ENCODE measurements at regions not wholly inside any gene's neighbourhood (a gene's known extent, or its start where the extent isn't known, plus 50 kb on each side); places are given as distances from the start of the nearest gene placed in this dataset.

DNA sequence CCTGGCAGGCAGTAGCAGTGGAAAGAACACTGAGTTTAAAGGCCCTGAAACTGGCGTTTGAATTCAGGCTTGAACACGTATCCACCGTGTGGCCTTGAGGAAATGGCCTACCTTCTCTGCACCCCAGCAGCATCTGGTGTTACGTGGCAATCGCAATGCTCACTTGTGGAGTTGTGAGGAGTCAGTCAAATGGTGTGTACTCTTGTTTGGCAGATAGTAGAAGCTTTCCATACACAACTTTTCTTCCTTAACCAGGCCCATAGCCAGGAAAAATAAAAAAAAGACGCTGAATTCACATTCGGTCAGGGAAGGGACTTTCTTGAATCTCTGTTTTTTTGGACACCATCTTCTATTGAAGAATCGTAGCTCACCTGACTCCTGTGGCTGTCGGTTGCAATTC, 1101.5 kb upstream of the KLHL29 start:
- no peak overlapping the region for H3K27ac ChIP-seq (ENCODE audit: insufficient read depth, low read length)
- no peaks in the 10 kb centered on the region for H3K36me3 ChIP-seq (ENCODE audit: control insufficient read depth, insufficient read depth, low read length)
- intact Hi-C loops (cut with micrococcal nuclease) (no loop called here), dilution Hi-C loops (cut with HindIII; ENCODE audit: low sequenced_read_pairs, unreplicated experiment) (no loop called here), in situ Hi-C loops (cut with MboI; ENCODE audit: low sequenced_read_pairs) (no loop called here)
- H3K27me3 ChIP-seq (ENCODE audit: control insufficient read depth, insufficient read depth, low read length) = no peaks in the 10 kb centered on the region
- H4K20me1 ChIP-seq (ENCODE audit: insufficient read depth, low read length) = no peaks in the 10 kb centered on the region
- no peak overlapping the region for H3K23ac ChIP-seq (ENCODE audit: low read depth, low read length)
- H2AK5ac ChIP-seq (ENCODE audit: low read depth, low read length) = no peak overlapping the region
- no peak overlapping the region for H3K4me3 ChIP-seq (ENCODE audit: insufficient read depth, low read depth, low read length)
- no peak overlapping the region for H2AK9ac ChIP-seq (replicated peaks; ENCODE audit: low read depth, low read length, poor library complexity)
- no peak overlapping the region for H2BK20ac ChIP-seq (ENCODE audit: low read depth, low read length)
- H4K5ac ChIP-seq (ENCODE audit: low read depth, low read length) = no peak overlapping the region
- no peak for ATAC-seq (ENCODE audit: low read depth)
- no peak overlapping the region for H4K91ac ChIP-seq (ENCODE audit: insufficient read depth, low read depth, low read length)
- no peak overlapping the region for H3K9ac ChIP-seq (ENCODE audit: low read depth, low read length)
- H3K4ac ChIP-seq (ENCODE audit: low read depth, low read length) = no peak overlapping the region
- no TSS peak for BruUV-seq (replicated peaks)
- TF ChIP-seq SMC3 (IDR thresholded peaks at IDR 0.05; ENCODE audit: low read depth, low read length) (no peak), MXI1 (IDR thresholded peaks at IDR 0.05; ENCODE audit: borderline replicate concordance, low read depth, low read length) (no peak), RCOR1 (IDR thresholded peaks at IDR 0.05; ENCODE audit: insufficient replicate concordance, low read length) (no peak), BHLHE40 (IDR thresholded peaks at IDR 0.05; ENCODE audit: low read depth, low read length) (no peak), FOS (IDR thresholded peaks at IDR 0.05; ENCODE audit: low read depth, low read length) (no peak), NFE2L2 (IDR thresholded peaks at IDR 0.05; ENCODE audit: low read depth, low read length) (no peak), RFX5 (IDR thresholded peaks at IDR 0.05; ENCODE audit: low read depth, low read length) (no peak), MAZ (IDR thresholded peaks at IDR 0.05; ENCODE audit: borderline replicate concordance, low read depth, low read length) (no peak)
- TF ChIP-seq, protein P1, sequence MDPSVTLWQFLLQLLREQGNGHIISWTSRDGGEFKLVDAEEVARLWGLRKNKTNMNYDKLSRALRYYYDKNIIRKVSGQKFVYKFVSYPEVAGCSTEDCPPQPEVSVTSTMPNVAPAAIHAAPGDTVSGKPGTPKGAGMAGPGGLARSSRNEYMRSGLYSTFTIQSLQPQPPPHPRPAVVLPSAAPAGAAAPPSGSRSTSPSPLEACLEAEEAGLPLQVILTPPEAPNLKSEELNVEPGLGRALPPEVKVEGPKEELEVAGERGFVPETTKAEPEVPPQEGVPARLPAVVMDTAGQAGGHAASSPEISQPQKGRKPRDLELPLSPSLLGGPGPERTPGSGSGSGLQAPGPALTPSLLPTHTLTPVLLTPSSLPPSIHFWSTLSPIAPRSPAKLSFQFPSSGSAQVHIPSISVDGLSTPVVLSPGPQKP (IDR thresholded peaks at IDR 0.05; ENCODE audit: borderline replicate concordance, low read depth, low read length) = no peak
- TF ChIP-seq, protein P2, sequence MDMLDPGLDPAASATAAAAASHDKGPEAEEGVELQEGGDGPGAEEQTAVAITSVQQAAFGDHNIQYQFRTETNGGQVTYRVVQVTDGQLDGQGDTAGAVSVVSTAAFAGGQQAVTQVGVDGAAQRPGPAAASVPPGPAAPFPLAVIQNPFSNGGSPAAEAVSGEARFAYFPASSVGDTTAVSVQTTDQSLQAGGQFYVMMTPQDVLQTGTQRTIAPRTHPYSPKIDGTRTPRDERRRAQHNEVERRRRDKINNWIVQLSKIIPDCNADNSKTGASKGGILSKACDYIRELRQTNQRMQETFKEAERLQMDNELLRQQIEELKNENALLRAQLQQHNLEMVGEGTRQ (IDR thresholded peaks at IDR 0.05; ENCODE audit: low read depth, low read length) = no peak
- no peak overlapping the region for H4K8ac ChIP-seq (ENCODE audit: low read depth in 2 of 2, low read length in 2 of 2)
- DNase-seq = no peak
- no peak overlapping the region for H2BK5ac ChIP-seq (ENCODE audit: low read depth, low read length, poor library complexity, severe bottlenecking)
- no peak overlapping the region for H2BK15ac ChIP-seq (ENCODE audit: low read depth, low read length)
- H3K4me2 ChIP-seq (ENCODE audit: low read depth, low read length) = no peak overlapping the region
- no peaks in the 10 kb centered on the region for H3K4me1 ChIP-seq (ENCODE audit: control insufficient read depth, insufficient read depth, low read length)
- H3K18ac ChIP-seq (ENCODE audit: low read depth, low read length) = no peak overlapping the region
- no peak overlapping the region for H3K14ac ChIP-seq (replicated peaks; ENCODE audit: low read depth, low read length)
- ChIA-PET POLR2A (ENCODE audit: unreplicated experiment) (no interaction called here), CTCF (no interaction called here)
- H3K9me1 ChIP-seq (ENCODE audit: insufficient read depth, low read length) = no peaks in the 10 kb centered on the region
- WGBS, 2 experiments (ENCODE audit: extremely low coverage in 2 of 2, insufficient read length in 1 of 2) = no CpG with 5 or more reads among the region's 9 CpGs
- H3K79me1 ChIP-seq (ENCODE audit: low read depth in 1 of 2, low read length in 2 of 2) = no peaks in the 10 kb centered on the region
- H3K56ac ChIP-seq (ENCODE audit: extremely low read depth, insufficient read depth, low read length) = no peak overlapping the region
- H2BK120ac ChIP-seq (ENCODE audit: low read depth, low read length) = no peak overlapping the region
- no peak overlapping the region for H2AFZ ChIP-seq (replicated peaks; ENCODE audit: low read length, poor library complexity)
- H3K9me3 ChIP-seq (ENCODE audit: control insufficient read depth, insufficient read depth, low read length) = no peaks in the 10 kb centered on the region

All from IMR-90 (cell line).